ENCODE measurements at regions not wholly inside any gene's neighbourhood (a gene's known extent, or its start where the extent isn't known, plus 50 kb on each side); places are given as distances from the start of the nearest gene placed in this dataset.

DNA sequence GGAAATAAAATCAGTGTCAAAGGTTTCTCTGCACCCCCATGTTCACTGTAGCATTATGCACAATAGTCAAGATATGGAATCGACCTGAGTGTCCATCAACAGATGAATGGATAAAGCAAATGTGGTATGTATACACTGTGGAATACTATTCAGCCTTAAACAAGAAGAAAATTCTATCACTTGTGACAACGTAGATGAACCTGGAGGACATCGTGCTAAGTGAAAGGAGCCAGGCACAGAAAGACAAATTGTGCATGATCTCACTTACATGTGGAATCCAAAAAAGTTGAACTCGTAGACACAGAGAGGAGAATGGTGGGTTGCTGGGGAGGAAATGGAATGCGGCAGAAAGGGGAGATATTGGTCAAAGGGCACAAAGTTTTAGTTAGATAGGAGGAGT is 136.3 kb upstream of the ESR1 start:
- DNase-seq = no peak
- CTCF ChIA-PET = no interaction called here
- H3K36me3 Mint-ChIP-seq = no peaks in the 10 kb centered on the region
- peaks cover 3% of the 10 kb centered on the region for H3K4me1 Mint-ChIP-seq
- H3K9me3 Mint-ChIP-seq = no peaks in the 10 kb centered on the region
- H3K4me3 Mint-ChIP-seq = no peak overlapping the region
- peaks cover 19% of the 10 kb centered on the region for H3K27me3 Mint-ChIP-seq
- H3K27ac Mint-ChIP-seq = no peak overlapping the region

DNA sequence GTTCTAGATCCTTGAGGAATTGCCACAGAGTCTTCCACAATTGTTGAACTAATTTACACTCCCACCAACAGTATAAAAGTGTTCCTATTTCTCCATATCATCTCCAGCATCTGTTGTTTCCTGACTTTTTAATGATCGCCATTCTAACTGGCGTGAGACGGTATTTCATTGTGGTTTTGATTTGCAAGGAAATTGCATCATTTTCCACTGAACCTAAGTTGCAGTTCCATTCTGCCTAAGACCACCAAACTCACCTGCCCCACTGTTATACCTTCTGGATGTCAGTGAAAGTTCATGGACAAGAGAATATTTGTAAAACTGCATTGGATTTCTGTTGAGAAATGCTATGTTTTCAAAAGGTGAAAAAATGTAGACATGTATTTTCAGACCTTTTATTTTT is 132.9 kb upstream of the ESR1 start:
- H3K4me3 Mint-ChIP-seq = no peak overlapping the region
- H3K36me3 Mint-ChIP-seq = no peaks in the 10 kb centered on the region
- H3K4me1 Mint-ChIP-seq = peaks cover 3% of the 10 kb centered on the region
- CTCF ChIA-PET = interaction anchor here (1.2 to 1.9 kb wide), 2 partner anchors 16 to 683 kb away, joined by 4 to 7 read pairs; no protein-coding TSS in a partner anchor
- DNase-seq = no peak
- no peak overlapping the region for H3K27ac Mint-ChIP-seq
- peaks cover 4% of the 10 kb centered on the region for H3K27me3 Mint-ChIP-seq
- no peaks in the 10 kb centered on the region for H3K9me3 Mint-ChIP-seq

- H3K4me3 Mint-ChIP-seq = no peak overlapping the region
- H3K9me3 Mint-ChIP-seq = no peaks in the 10 kb centered on the region
- H3K36me3 Mint-ChIP-seq = no peaks in the 10 kb centered on the region
- no peak overlapping the region for H3K27ac Mint-ChIP-seq
- CTCF ChIA-PET = interaction anchor here (0.5 to 2.4 kb wide), 13 partner anchors 11 to 681 kb away, joined by 3 to 8 read pairs (median 4); no protein-coding TSS in a partner anchor
- H3K27me3 Mint-ChIP-seq = peaks cover 6% of the 10 kb centered on the region
- peak; percentile 69 for DNase-seq
- peaks cover 3% of the 10 kb centered on the region for H3K4me1 Mint-ChIP-seq
Observed at GRCh38 chr6:151675746-151676459, 131.6 kb upstream of the ESR1 start.

DNA sequence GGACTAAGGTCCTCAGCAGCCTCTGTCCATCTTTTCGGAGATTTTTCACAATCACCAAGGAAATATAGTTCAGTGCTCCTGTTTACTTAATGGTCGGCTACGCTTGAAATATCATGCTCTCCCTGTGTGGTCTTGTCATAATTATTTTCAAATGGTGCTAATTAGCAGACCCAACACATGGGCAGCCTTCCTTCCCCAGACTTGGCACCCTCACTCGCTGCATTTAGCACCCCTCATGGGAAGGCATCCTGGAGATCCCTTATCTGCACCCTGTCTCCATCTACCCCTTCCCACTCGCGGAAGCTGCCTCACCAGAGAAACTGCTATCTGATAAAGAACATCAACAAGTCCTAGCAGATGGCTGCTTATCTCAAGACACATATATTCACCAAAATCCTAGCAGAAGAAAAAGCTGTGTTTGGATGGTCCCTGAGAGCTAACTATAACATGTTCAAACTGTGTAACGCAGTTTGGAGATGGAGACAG is 131.0 kb upstream of the ESR1 start:
- Mint-ChIP-seq H3K9me3 (no peaks in the 10 kb centered on the region), H3K27ac (no peak overlapping the region), H3K36me3 (no peaks in the 10 kb centered on the region), H3K4me3 (no peak overlapping the region), H3K27me3 (peaks cover 12% of the 10 kb centered on the region), H3K4me1 (peaks cover 8% of the 10 kb centered on the region)
- CTCF ChIA-PET = interaction anchor here (0.5 to 2.4 kb wide), 13 partner anchors 11 to 1164 kb away, joined by 3 to 8 read pairs (median 3); no protein-coding TSS in a partner anchor
- DNase-seq = no peak

GRCh38 chr6:151677404-151677803 is 130.1 kb upstream of the ESR1 start:
- DNase-seq = no peak
- H3K9me3 Mint-ChIP-seq = no peaks in the 10 kb centered on the region
- peaks cover 15% of the 10 kb centered on the region for H3K4me1 Mint-ChIP-seq
- CTCF ChIA-PET = interaction anchor here (1.3 to 2.4 kb wide), 3 partner anchors 89 to 679 kb away, joined by 3 to 8 read pairs (median 5); no protein-coding TSS in a partner anchor
- no peak overlapping the region for H3K27ac Mint-ChIP-seq
- H3K36me3 Mint-ChIP-seq = no peaks in the 10 kb centered on the region
- no peak overlapping the region for H3K4me3 Mint-ChIP-seq
- H3K27me3 Mint-ChIP-seq = peaks cover 20% of the 10 kb centered on the region

DNA sequence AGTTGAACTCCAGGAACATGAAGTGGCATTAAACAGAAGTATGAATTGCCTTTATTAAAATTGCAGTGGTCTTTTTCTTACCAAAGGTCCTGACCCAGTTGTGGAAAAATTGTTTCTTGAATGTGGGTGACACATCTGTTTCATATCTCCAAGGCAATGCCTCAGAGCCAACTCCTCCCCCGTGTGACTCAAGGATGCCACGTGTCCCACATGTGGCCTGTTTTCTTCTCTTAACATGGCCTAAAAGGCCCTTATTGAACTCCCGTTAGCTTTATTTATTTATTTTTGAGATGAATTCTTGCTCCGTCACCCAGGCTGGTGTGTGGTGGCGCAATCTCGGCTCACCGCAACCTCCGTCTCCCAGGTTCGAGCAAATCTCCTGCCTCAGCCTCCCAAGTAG is 128.4 kb upstream of the ESR1 start:
- H3K36me3 Mint-ChIP-seq = no peaks in the 10 kb centered on the region
- no peak for DNase-seq
- peaks cover 24% of the 10 kb centered on the region for H3K27me3 Mint-ChIP-seq
- no peak overlapping the region for H3K4me3 Mint-ChIP-seq
- H3K4me1 Mint-ChIP-seq = peaks cover 15% of the 10 kb centered on the region
- no peaks in the 10 kb centered on the region for H3K9me3 Mint-ChIP-seq
- H3K27ac Mint-ChIP-seq = no peak overlapping the region
- CTCF ChIA-PET = interaction anchor here (1.8 to 3.7 kb wide), 2 partner anchors 11 to 589 kb away, joined by 7 to 16 read pairs; no protein-coding TSS in a partner anchor

DNA sequence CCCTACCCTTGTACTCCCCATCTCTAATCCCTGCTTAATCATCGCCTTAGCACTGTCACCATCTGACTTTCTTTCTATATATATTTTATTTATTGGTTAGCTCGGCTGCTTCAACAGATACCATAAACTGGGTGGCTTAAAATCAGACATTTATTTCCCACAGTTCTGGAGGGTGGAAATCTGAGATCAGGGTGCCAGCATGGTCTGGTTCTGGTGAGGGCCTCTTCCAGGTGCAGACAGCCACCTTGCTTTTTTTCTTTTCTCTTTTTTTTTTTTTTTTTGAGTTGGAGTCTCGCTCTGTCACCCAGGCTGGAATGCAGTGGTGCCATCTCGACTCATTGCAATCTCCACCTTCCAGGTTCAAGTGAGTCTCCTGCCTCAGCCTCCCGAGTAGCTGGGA is 127.5 kb upstream of the ESR1 start:
- Mint-ChIP-seq H3K36me3 (no peaks in the 10 kb centered on the region), H3K4me1 (peaks cover 15% of the 10 kb centered on the region), H3K9me3 (no peaks in the 10 kb centered on the region), H3K27me3 (peaks cover 25% of the 10 kb centered on the region), H3K27ac (no peak overlapping the region), H3K4me3 (no peak overlapping the region)
- no peak for DNase-seq
- CTCF ChIA-PET = interaction anchor here (0.9 to 3.7 kb wide), 3 partner anchors 11 to 588 kb away, joined by 3 to 16 read pairs (median 7); no protein-coding TSS in a partner anchor

DNA sequence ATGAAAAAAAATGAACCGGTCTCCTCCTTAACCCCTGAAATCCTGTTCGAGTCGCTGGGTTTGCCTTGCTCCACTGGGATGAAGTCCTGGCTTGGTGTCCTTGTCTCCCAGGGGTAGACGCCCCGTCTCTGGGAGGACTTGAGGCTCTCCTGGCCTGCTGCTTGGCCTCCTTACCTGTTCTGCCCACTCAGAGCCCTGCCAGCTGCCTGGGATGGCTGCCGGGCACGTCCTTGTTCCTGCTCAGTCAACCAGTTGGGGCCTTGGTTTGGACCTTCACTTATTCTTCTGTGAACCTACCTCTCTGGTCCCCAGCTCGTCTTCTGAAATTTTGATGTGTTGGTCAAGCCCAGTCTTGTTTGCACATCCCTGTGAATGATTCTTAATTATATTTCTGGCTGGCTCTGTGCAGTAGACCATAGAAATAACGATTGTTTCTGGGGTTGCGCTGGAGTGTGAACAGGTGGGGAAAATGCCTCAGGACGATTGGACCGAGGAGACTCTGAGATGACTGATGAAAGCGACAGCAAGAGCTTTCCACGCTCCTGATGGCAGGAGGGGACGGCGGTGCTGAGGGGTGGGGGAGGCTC is 126.5 kb upstream of the ESR1 start:
- Mint-ChIP-seq H3K4me1 (peaks cover 11% of the 10 kb centered on the region), H3K27ac (no peak overlapping the region), H3K36me3 (no peaks in the 10 kb centered on the region), H3K9me3 (no peaks in the 10 kb centered on the region), H3K4me3 (no peak overlapping the region), H3K27me3 (peaks cover 21% of the 10 kb centered on the region)
- CTCF ChIA-PET = interaction anchor here (0.9 to 3.7 kb wide), 4 partner anchors 10 to 658 kb away, joined by 3 to 16 read pairs (median 5); no protein-coding TSS in a partner anchor
- DNase-seq = no peak

- Mint-ChIP-seq H3K9me3 (no peaks in the 10 kb centered on the region), H3K4me1 (peaks cover 11% of the 10 kb centered on the region), H3K27me3 (peaks cover 21% of the 10 kb centered on the region), H3K36me3 (no peaks in the 10 kb centered on the region), H3K27ac (no peak overlapping the region), H3K4me3 (no peak overlapping the region)
- CTCF ChIA-PET = interaction anchor here (1.0 to 3.7 kb wide), 2 partner anchors 9 to 657 kb away, joined by 3 to 16 read pairs; no protein-coding TSS in a partner anchor
- DNase-seq = peak; percentile 42
Observed at GRCh38 chr6:151681433-151682059, 125.9 kb upstream of the ESR1 start.

DNA sequence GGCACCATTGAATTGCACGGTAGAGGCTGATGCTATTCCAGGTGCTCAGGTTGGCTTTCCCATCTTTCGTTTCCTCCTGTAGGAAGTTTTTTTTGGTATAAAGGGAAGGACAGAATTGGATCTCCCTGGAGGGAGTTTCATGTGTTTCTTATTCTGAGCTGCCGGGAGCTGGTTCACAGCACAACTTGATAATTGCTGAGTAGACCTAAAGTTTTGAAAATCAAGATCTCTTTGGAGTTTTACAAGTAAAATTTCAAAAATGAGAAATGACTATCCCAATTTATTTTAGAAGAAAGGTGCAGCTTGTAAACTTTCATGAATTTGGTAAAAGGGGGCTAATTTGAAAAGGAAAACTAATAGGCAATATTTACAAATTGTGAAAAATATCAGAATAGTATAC is 125.2 kb upstream of the ESR1 start:
- no peaks in the 10 kb centered on the region for H3K9me3 Mint-ChIP-seq
- H3K4me3 Mint-ChIP-seq = no peak overlapping the region
- H3K27me3 Mint-ChIP-seq = peaks cover 25% of the 10 kb centered on the region
- H3K36me3 Mint-ChIP-seq = no peaks in the 10 kb centered on the region
- peaks cover 11% of the 10 kb centered on the region for H3K4me1 Mint-ChIP-seq
- DNase-seq = no peak
- CTCF ChIA-PET = interaction anchor here (1.0 to 3.7 kb wide), 2 partner anchors 8 to 657 kb away, joined by 3 to 16 read pairs; no protein-coding TSS in a partner anchor
- H3K27ac Mint-ChIP-seq = no peak overlapping the region

DNA sequence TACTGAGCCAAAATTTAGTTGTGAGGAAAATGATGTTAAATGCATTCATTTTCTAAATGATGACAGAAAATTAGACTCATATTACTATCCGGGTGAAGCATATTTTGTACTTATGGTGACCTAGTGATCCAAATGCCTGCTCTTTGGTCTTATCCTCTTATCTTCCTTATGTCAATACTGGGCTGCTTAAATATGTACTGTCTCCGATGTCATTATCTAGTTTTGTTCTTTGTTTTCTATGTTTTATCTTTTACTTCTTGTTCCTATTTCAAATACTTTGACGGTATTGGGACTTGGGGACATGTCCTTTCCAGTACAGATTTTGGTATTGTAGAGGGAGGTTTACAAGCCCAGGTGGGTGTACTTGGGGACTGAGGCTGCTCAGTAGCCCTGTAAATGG is 124.6 kb upstream of the ESR1 start:
- Mint-ChIP-seq H3K9me3 (no peaks in the 10 kb centered on the region), H3K27me3 (peaks cover 25% of the 10 kb centered on the region), H3K4me3 (no peak overlapping the region), H3K4me1 (peaks cover 11% of the 10 kb centered on the region), H3K36me3 (no peaks in the 10 kb centered on the region), H3K27ac (no peak overlapping the region)
- DNase-seq = no peak
- CTCF ChIA-PET = no interaction called here

- H3K36me3 Mint-ChIP-seq = no peaks in the 10 kb centered on the region
- peaks cover 11% of the 10 kb centered on the region for H3K4me1 Mint-ChIP-seq
- H3K4me3 Mint-ChIP-seq = no peak overlapping the region
- CTCF ChIA-PET = interaction anchor here (0.6 kb wide), 1 partner anchor 205 kb away, joined by 3 read pairs; no protein-coding TSS in a partner anchor
- no peak for DNase-seq
- peaks cover 25% of the 10 kb centered on the region for H3K27me3 Mint-ChIP-seq
- no peak overlapping the region for H3K27ac Mint-ChIP-seq
- no peaks in the 10 kb centered on the region for H3K9me3 Mint-ChIP-seq
Observed at GRCh38 chr6:151683381-151683780, 124.1 kb upstream of the ESR1 start.

DNA sequence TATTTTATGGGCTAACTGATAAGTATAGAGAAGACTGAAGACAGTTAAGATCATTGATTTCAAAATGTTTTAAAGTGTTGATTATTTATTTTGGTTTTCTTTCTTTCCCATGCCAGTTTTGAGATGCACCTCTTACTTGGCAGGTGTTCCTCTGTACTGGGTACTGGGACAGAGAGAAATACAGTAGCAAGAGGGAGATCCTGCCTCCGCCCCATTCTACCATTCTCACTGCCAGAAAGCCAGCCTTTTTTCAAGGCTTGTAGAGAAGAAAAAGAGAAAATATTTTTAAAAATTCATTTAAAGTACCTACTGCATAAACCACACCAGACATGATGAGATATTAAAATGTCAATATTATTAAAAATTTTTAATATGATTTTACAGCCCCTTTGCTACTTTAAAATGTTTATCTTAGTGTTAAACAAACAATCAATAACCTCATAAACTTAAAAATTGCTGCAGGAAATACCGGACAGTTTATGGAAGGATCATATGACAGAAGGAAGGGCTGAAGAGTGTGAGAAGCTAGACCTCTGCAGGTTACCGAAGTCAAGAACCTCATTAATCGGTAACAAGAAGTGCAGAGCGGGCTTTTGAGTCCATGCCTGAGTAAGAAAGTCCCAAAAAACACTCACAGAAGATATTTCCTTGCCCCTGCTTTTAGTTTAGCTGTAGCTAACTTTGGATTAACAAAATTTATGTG is 117.8 kb upstream of the ESR1 start:
- Mint-ChIP-seq H3K27ac (peak overlapping the region; percentile 92), H3K27me3 (peaks cover 4% of the 10 kb centered on the region), H3K36me3 (peaks cover 14% of the 10 kb centered on the region), H3K9me3 (no peaks in the 10 kb centered on the region), H3K4me3 (peak overlapping the region; percentile 79), H3K4me1 (peaks cover 25% of the 10 kb centered on the region)
- CTCF ChIA-PET = interaction anchor here (1.0 to 2.1 kb wide), 22 partner anchors 9 to 667 kb away, joined by 3 to 37 read pairs (median 6); no protein-coding TSS in a partner anchor
- DNase-seq = no peak
